ENCODE measurements at regions not wholly inside any gene's neighbourhood (a gene's known extent, or its start where the extent isn't known, plus 50 kb on each side); places are given as distances from the start of the nearest gene placed in this dataset.
A peak's percentile ranks its signal among the peaks of the same experiment; 100 is the strongest.

DNA sequence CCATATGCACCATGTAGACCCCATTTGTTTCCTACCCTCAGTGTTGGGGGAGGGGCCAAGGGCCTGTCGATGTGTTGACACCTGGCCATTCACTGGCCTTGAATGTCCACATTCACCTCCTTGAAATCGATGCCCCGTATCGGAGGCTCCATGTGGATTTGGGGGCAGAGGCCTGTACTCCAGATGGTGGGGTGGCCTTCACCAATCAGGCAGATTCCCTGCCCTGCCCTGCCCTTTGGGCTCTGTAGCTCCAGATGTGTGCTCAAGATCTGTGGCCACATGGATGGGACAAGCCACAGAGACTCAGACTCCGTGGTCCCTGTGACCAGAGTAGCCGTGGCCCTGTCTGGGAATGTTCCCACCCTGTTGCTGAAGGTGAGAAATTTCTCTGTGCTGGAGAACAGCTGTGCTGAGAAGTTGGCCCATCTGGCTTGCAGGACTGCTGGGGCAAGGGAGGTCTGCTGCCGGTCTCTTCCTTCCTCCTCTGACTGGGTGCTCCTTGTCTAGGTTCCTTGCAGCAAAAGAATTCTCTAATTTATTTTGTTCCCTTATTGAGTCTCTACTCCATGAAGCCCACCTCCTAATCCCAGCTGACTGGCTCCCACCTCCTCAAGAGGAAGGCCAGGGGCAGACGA is 221.3 kb downstream of the SEC14L1 start:
- Mint-ChIP-seq H3K27ac (ENCODE audit: unreplicated experiment) (no peak overlapping the region), H3K27me3 (ENCODE audit: low read depth) (peaks cover 6% of the 10 kb centered on the region), H3K9me3 (no peaks in the 10 kb centered on the region), H3K36me3 (ENCODE audit: low read depth) (no peaks in the 10 kb centered on the region), H3K4me3 (no peak overlapping the region), H3K4me1 (peaks cover 54% of the 10 kb centered on the region)
- no peak for DNase-seq (ENCODE audit: low read depth, low spot score)
- TF ChIP-seq, protein P1, sequence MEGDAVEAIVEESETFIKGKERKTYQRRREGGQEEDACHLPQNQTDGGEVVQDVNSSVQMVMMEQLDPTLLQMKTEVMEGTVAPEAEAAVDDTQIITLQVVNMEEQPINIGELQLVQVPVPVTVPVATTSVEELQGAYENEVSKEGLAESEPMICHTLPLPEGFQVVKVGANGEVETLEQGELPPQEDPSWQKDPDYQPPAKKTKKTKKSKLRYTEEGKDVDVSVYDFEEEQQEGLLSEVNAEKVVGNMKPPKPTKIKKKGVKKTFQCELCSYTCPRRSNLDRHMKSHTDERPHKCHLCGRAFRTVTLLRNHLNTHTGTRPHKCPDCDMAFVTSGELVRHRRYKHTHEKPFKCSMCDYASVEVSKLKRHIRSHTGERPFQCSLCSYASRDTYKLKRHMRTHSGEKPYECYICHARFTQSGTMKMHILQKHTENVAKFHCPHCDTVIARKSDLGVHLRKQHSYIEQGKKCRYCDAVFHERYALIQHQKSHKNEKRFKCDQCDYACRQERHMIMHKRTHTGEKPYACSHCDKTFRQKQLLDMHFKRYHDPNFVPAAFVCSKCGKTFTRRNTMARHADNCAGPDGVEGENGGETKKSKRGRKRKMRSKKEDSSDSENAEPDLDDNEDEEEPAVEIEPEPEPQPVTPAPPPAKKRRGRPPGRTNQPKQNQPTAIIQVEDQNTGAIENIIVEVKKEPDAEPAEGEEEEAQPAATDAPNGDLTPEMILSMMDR (conservative IDR thresholded peaks at IDR 0.05), result no peak

DNA sequence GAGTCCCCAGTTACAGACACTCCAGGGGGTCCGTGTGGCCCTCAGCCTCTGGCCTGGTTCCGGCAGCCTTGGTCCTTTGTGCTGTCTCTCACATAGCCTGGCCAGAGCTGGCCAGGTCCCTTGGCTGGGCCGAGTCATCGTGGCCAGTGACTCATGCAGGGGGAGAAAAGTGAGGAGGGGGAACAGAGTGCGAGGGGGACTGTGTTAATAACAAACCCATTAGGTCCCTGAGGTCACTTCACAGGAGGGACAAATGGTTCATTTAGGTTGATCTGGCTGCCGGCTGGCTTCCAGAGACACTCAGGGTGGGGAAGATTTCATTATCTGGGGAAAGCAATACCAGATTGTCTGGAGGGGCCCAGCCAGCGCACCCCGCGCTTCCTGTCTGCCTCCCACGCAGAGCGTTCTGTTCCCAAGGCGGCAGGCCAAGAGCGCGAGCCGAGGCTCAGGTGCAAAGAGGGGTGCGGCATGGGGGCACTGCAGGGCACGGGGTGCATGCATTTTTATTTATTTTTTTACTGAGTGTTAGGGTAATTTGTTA is 223.1 kb downstream of the SEC14L1 start:
- H3K9me3 Mint-ChIP-seq, result no peaks in the 10 kb centered on the region
- peaks cover 2% of the 10 kb centered on the region for H3K27me3 Mint-ChIP-seq (ENCODE audit: low read depth)
- peaks cover 43% of the 10 kb centered on the region for H3K4me1 Mint-ChIP-seq
- H3K27ac Mint-ChIP-seq (ENCODE audit: unreplicated experiment), result peak overlapping the region; percentile 35
- H3K4me3 Mint-ChIP-seq, result peak overlapping the region; percentile 27
- DNase-seq (ENCODE audit: low read depth, low spot score), result no peak
- TF ChIP-seq, protein P1 (conservative IDR thresholded peaks at IDR 0.05), result no peak
- no peaks in the 10 kb centered on the region for H3K36me3 Mint-ChIP-seq (ENCODE audit: low read depth)

DNA sequence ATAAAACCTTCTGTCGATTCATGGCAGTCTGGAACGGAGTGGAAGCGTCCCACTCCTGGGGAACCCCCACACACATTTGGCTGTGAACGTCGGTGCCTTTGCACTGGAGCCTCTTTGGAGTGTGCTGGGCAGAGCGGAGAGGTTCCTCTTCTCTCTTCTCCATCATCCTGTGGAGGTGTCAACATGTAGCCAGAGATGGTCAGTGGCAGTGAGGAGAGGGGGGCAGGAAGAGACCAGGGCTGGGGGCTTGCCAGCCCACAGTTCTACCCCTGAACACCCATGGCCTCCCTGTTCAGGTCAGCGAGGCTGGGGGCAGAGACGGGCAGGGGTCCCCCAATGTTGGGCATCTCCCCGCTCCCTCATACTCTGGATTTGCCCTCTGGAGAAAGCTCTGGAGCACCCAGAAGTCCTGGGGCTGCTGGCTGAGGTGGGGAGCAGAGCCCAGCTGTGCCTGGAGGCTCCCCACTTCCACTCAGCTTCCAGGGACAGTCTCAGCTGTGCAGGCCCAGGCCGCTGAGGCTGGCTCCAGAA is 223.7 kb downstream of the SEC14L1 start:
- Mint-ChIP-seq H3K9me3 (no peaks in the 10 kb centered on the region), H3K27ac (ENCODE audit: unreplicated experiment) (peak overlapping the region; percentile 75), H3K4me1 (peaks cover 37% of the 10 kb centered on the region), H3K4me3 (peak overlapping the region; percentile 27), H3K36me3 (ENCODE audit: low read depth) (no peaks in the 10 kb centered on the region), H3K27me3 (ENCODE audit: low read depth) (peaks cover 2% of the 10 kb centered on the region)
- DNase-seq (ENCODE audit: low read depth, low spot score), result no peak
- TF ChIP-seq, protein P1 (conservative IDR thresholded peaks at IDR 0.05), result no peak

DNA sequence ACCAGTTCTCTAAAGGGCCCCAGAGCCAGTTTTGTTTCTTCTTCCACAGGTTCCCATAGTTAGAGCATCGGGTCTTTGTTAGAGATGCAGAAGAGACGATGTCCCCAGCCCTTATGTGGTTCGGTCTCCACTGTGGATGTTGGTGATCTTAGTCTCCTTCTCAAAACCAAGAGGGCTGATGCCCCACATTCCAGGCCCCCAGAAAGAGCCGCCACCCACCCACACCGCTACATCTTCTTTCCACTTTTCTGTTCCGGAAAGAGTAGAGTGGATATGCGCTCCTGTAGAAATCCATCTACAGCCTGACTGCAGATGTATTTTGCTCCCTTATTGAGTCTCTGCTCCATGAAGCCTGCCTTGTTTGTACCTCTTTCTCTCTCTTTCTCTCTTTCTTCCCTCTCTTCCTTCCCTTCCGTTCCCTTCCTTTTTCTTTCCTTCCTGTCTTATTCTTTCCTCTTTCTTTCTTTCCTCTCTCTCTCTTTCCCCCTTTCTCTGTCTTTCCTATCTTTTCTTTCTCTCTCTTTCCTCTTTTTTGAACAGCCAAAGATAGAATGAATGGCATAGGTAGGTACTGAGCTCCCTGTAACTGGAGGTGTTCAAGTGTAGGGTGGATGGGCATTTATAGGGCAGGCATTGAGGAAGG is 224.3 kb downstream of the SEC14L1 start:
- Mint-ChIP-seq H3K36me3 (ENCODE audit: low read depth) (no peaks in the 10 kb centered on the region), H3K27ac (ENCODE audit: unreplicated experiment) (no peak overlapping the region), H3K4me3 (no peak overlapping the region), H3K27me3 (ENCODE audit: low read depth) (peaks cover 2% of the 10 kb centered on the region), H3K4me1 (peaks cover 41% of the 10 kb centered on the region), H3K9me3 (no peaks in the 10 kb centered on the region)
- no peak for DNase-seq (ENCODE audit: low read depth, low spot score)
- TF ChIP-seq, protein P1 (conservative IDR thresholded peaks at IDR 0.05), result no peak

DNA sequence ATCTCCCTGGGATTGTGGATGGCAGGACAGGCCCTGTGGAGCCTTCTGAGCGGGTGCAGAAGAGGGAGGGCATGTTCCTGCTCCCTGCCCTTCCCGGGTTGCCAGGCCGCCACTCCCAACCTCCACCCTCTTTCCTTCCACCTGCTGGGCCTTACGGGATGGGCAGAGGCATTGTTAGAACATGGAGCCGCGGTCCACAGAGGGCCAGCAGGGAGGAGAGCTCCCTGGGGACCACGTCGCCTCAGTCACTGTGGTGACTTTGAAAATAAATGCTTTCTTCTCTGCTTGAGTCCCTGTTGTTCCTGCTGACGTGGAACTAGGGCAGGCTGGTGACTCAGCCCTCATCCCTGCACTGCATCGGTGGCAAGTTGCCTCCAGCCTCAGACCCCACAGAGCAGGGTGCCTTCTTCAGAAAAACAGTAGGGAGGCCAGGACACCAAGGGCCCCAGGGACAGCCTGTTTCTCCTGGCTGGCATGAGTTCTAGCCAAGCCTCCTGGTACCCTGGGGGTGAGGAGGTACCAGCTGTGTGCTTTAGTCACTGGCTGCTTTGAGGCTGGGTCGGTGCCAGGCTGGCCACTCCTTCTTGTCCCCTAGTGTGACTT is 224.9 kb downstream of the SEC14L1 start:
- Mint-ChIP-seq H3K9me3 (no peaks in the 10 kb centered on the region), H3K4me3 (no peak overlapping the region), H3K36me3 (ENCODE audit: low read depth) (no peaks in the 10 kb centered on the region), H3K4me1 (peaks cover 43% of the 10 kb centered on the region), H3K27ac (ENCODE audit: unreplicated experiment) (no peak overlapping the region), H3K27me3 (ENCODE audit: low read depth) (peaks cover 2% of the 10 kb centered on the region)
- TF ChIP-seq, protein P1 (conservative IDR thresholded peaks at IDR 0.05), result no peak
- no peak for DNase-seq (ENCODE audit: low read depth, low spot score)

Measured in neural crest cell (in vitro differentiated cells).